CD8-positive, alpha-beta memory T cell (primary cell): ENCODE measurements at regions not wholly inside any gene's neighbourhood (a gene's known extent, or its start where the extent isn't known, plus 50 kb on each side); places are given as distances from the start of the nearest gene placed in this dataset.

Source experiments
- CTCF ChIA-PET: fragments of 350-600 bp; sonication (Branson Sonifier 250); formaldehyde crosslinking; loops from one replicate; lab custom pipeline; 2021; ENCODE audit warnings: antibody characterized with exemption; lab: Charles Lee
- POLR2A ChIA-PET: fragments of 350-600 bp; sonication (Branson Sonifier 250); formaldehyde crosslinking; loops from one replicate; lab custom pipeline; 2021; ENCODE audit warnings: antibody characterized with exemption; lab: Charles Lee
- DNase-seq, 5 donors: peaks; one replicate each; pipeline versions ENCODE4 v3.0.0 to v3.0.0-alpha.2; 2020 to 2022; ENCODE audit warnings: mixed read lengths in 1 of 5
- H3K27ac ChIP-seq: one replicate; pipeline ENCODE4 v1.7.0; 2013; ENCODE audit warnings: low read depth, mild to moderate bottlenecking, low read length, moderate library complexity
- H3K27me3 ChIP-seq: 2 replicates; pipeline ENCODE4 v1.7.0; 2013; ENCODE audit warnings: low read length, mild to moderate bottlenecking; ENCODE audit not compliant: insufficient read depth, poor library complexity, severe bottlenecking
- H3K36me3 ChIP-seq: 2 replicates; pipeline ENCODE4 v1.7.0; 2013; ENCODE audit warnings: mild to moderate bottlenecking, low read length, moderate library complexity; ENCODE audit not compliant: insufficient read depth
- H3K4me1 ChIP-seq: 2 replicates; pipeline ENCODE4 v1.7.0; 2013; ENCODE audit warnings: mild to moderate bottlenecking, low read length, moderate library complexity; ENCODE audit not compliant: insufficient read depth
- H3K4me3 ChIP-seq: 2 replicates; pipeline ENCODE4 v1.7.0; 2013; ENCODE audit warnings: mild to moderate bottlenecking, low read length
- H3K9me3 ChIP-seq: 2 replicates; pipeline ENCODE4 v1.7.0; 2013; ENCODE audit warnings: mild to moderate bottlenecking, low read length
- H3K27ac Mint-ChIP-seq, 8 donors: one replicate each; pipeline ENCODE4 v1.8.0; 2020 to 2021; ENCODE audit warnings: mixed read lengths in 8 of 8, mild to moderate bottlenecking in 6 of 8, inconsistent platforms in 3 of 8, moderate library complexity in 3 of 8
- H3K27me3 Mint-ChIP-seq, 2 donors: one replicate each; pipeline ENCODE4 v1.8.0; 2020 to 2021; ENCODE audit warnings: mixed read lengths in 2 of 2, mild to moderate bottlenecking in 1 of 2, moderate library complexity in 1 of 2
- H3K36me3 Mint-ChIP-seq, 3 donors: one replicate each; pipeline ENCODE4 v1.8.0; 2020 to 2021; ENCODE audit warnings: mixed read lengths in 3 of 3, inconsistent platforms in 1 of 3, mild to moderate bottlenecking in 1 of 3
- H3K4me1 Mint-ChIP-seq, 3 donors: one replicate each; pipeline ENCODE4 v1.8.0; 2020 to 2021; ENCODE audit warnings: mixed read lengths in 3 of 3, inconsistent platforms in 1 of 3, mild to moderate bottlenecking in 1 of 3
- H3K4me3 Mint-ChIP-seq, 7 donors: one replicate each; pipeline ENCODE4 v1.8.0; 2020 to 2021; ENCODE audit warnings: mixed read lengths in 7 of 7, mild to moderate bottlenecking in 6 of 7, moderate library complexity in 4 of 7, inconsistent platforms in 2 of 7
- H3K9me3 Mint-ChIP-seq, 5 donors: one replicate each; pipeline ENCODE4 v1.8.0; 2020 to 2022; ENCODE audit warnings: mixed read lengths in 5 of 5, mild to moderate bottlenecking in 3 of 5, moderate library complexity in 2 of 5, inconsistent platforms in 1 of 5

DNA sequence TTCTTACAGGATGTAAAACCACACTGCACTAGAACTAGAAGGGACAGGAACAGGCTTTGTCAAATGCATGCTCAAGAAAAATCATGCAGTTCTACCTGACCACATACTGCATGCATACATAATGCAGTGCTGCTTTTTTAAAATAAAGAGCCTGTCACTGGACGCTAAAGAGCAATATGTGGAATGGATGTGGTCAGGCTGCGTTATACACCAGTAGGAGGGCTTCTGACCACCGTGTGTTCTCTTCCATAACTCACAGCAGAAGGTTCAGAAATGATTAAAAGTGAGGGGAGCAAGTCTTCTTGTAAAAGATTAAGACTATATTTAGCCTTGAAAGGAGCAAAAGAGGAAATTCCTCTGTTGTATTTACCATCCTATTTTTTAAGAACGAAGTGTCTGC is 392.0 kb downstream of the EMP1 start:
- H3K27ac Mint-ChIP-seq: no peak overlapping the region
- no peaks in the 10 kb centered on the region for H3K4me1 Mint-ChIP-seq
- ChIA-PET POLR2A (no interaction called here), CTCF (no interaction called here)
- H3K27ac ChIP-seq: no peak overlapping the region
- no peaks in the 10 kb centered on the region for H3K4me1 ChIP-seq
- no peak for DNase-seq
- H3K27me3 Mint-ChIP-seq: no peaks in the 10 kb centered on the region
- H3K27me3 ChIP-seq: no peaks in the 10 kb centered on the region
- no peak overlapping the region for H3K4me3 ChIP-seq
- no peaks in the 10 kb centered on the region for H3K36me3 ChIP-seq
- peaks cover 0 to 6% (median 0%) of the 10 kb centered on the region in 5 donors for H3K9me3 Mint-ChIP-seq
- no peaks in the 10 kb centered on the region for H3K36me3 Mint-ChIP-seq
- no peak overlapping the region for H3K4me3 Mint-ChIP-seq
- H3K9me3 ChIP-seq: no peaks in the 10 kb centered on the region

DNA sequence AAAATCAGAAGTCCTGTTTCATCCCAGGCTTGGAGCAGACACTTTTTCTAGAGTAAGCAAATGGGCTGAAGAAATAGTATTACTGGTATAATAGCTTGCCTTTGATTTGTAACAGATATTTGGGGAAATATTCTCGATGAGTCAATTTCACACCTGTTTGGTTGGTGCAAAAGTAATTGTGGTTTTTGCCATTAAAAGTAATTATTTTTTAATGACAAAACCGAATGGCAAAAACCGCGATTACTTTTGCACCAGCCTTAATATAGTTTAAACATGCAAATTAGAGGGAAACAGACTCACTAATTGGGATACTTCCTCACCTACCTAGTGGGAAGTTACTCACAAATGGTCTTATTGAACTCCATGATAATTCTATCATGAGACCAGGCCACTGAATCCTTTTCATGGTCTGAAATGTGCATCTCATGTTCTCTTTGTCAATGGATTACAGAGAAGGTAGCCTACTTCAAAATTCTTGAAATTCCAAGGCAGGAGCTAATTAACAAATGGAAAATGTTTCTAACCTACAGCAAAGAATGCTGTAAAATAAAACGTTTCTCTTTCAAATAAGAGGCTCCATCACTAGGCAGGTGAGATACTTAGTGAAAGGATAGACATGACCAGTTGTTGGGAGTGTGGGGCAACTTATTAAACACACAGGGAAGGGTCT is 391.3 kb downstream of the EMP1 start:
- H3K4me3 Mint-ChIP-seq: no peak overlapping the region
- no peak for DNase-seq
- peaks cover 0 to 5% (median 0%) of the 10 kb centered on the region in 5 donors for H3K9me3 Mint-ChIP-seq
- ChIA-PET CTCF (no interaction called here), POLR2A (no interaction called here)
- no peak overlapping the region for H3K27ac Mint-ChIP-seq
- no peaks in the 10 kb centered on the region for H3K9me3 ChIP-seq
- H3K4me3 ChIP-seq: no peak overlapping the region
- H3K27me3 ChIP-seq: no peaks in the 10 kb centered on the region
- no peaks in the 10 kb centered on the region for H3K36me3 Mint-ChIP-seq
- no peaks in the 10 kb centered on the region for H3K27me3 Mint-ChIP-seq
- H3K4me1 ChIP-seq: no peaks in the 10 kb centered on the region
- no peaks in the 10 kb centered on the region for H3K4me1 Mint-ChIP-seq
- H3K27ac ChIP-seq: no peak overlapping the region
- no peaks in the 10 kb centered on the region for H3K36me3 ChIP-seq

DNA sequence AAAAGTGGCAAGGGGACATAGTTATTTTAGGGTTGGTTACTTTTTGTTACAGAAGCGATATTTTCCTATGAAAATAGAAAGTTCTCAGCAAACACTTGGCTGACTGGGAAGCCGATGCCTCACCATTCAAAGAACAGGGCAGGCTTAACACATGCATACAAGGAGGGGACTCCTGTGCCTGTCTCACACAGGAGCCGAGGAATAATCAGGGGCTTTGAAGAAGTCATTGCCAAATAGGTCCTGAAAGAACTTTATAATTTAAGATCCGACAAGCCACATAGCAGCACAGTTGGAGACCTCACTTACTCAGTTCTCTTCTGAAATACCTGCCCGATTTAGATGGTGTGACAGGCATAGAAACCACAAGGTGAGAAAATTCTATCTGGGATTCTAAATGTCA is 389.8 kb downstream of the EMP1 start:
- no peak for DNase-seq
- Mint-ChIP-seq H3K9me3 (peaks cover 0 to 5% (median 0%) of the 10 kb centered on the region in 5 donors), H3K27ac (no peak overlapping the region), H3K36me3 (no peaks in the 10 kb centered on the region), H3K4me1 (no peaks in the 10 kb centered on the region), H3K4me3 (no peak overlapping the region), H3K27me3 (no peaks in the 10 kb centered on the region)
- ChIA-PET POLR2A (no interaction called here), CTCF (no interaction called here)
- H3K4me3 ChIP-seq: no peak overlapping the region
- H3K36me3 ChIP-seq: no peaks in the 10 kb centered on the region
- no peaks in the 10 kb centered on the region for H3K9me3 ChIP-seq
- no peaks in the 10 kb centered on the region for H3K27me3 ChIP-seq
- no peak overlapping the region for H3K27ac ChIP-seq
- H3K4me1 ChIP-seq: no peaks in the 10 kb centered on the region

DNA sequence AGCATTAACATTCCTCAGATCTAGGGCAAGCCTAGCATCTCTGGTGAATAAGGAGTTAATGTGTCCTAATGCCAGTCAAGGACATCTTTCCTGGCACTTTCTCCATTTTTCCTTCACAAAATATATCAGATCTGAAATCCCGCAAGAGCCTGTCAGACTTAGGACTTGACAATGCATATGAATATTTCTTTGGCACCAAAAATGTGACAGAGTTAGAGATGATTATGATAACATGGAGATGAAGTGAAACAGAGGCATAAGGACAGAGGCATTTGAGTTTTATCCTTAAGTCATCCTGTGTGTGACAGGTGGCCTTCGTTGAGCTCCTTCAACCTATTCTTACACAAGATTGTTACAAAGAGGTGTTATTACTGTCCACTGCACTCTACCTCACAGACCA is 388.0 kb downstream of the EMP1 start:
- no peak overlapping the region for H3K4me3 Mint-ChIP-seq
- no peaks in the 10 kb centered on the region for H3K4me1 Mint-ChIP-seq
- no peaks in the 10 kb centered on the region for H3K36me3 Mint-ChIP-seq
- ChIA-PET POLR2A (no interaction called here), CTCF (no interaction called here)
- peaks cover 0 to 2% of the 10 kb centered on the region in 2 donors for H3K27me3 Mint-ChIP-seq
- H3K27ac Mint-ChIP-seq: no peak overlapping the region
- H3K27me3 ChIP-seq: no peaks in the 10 kb centered on the region
- H3K36me3 ChIP-seq: no peaks in the 10 kb centered on the region
- H3K4me3 ChIP-seq: no peak overlapping the region
- DNase-seq: no peak
- peaks cover 0 to 8% (median 0%) of the 10 kb centered on the region in 5 donors for H3K9me3 Mint-ChIP-seq
- H3K9me3 ChIP-seq: no peaks in the 10 kb centered on the region
- H3K4me1 ChIP-seq: no peaks in the 10 kb centered on the region
- no peak overlapping the region for H3K27ac ChIP-seq

DNA sequence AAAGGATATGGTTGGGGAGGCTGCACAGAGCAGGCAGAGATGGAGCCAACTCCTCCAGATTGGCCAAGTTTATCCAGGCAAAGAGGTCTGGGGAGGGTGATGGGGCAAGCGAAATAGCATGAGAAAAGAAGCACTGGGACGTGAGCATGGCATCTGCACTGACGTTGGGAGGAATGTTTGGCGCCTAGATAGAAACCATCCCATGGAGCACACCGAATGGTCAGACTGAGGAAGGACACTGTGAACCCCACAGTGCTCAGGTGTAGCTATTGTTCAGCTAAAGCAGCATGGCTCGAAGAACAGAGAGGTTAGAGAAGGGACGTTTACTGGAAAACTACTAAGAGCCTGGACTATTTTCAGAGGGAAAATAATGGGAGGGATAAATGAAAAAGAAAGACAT is 387.1 kb downstream of the EMP1 start:
- H3K4me3 ChIP-seq: no peak overlapping the region
- no peak overlapping the region for H3K27ac ChIP-seq
- no peaks in the 10 kb centered on the region for H3K4me1 ChIP-seq
- H3K36me3 Mint-ChIP-seq: no peaks in the 10 kb centered on the region
- peaks cover 0 to 8% (median 0%) of the 10 kb centered on the region in 5 donors for H3K9me3 Mint-ChIP-seq
- H3K4me1 Mint-ChIP-seq: no peaks in the 10 kb centered on the region
- POLR2A ChIA-PET: no interaction called here
- DNase-seq: no peak
- H3K27me3 ChIP-seq: no peaks in the 10 kb centered on the region
- H3K27me3 Mint-ChIP-seq: peaks cover 0 to 2% of the 10 kb centered on the region in 2 donors
- H3K9me3 ChIP-seq: no peaks in the 10 kb centered on the region
- CTCF ChIA-PET: no interaction called here
- H3K4me3 Mint-ChIP-seq: no peak overlapping the region
- H3K27ac Mint-ChIP-seq: no peak overlapping the region
- H3K36me3 ChIP-seq: no peaks in the 10 kb centered on the region

DNA sequence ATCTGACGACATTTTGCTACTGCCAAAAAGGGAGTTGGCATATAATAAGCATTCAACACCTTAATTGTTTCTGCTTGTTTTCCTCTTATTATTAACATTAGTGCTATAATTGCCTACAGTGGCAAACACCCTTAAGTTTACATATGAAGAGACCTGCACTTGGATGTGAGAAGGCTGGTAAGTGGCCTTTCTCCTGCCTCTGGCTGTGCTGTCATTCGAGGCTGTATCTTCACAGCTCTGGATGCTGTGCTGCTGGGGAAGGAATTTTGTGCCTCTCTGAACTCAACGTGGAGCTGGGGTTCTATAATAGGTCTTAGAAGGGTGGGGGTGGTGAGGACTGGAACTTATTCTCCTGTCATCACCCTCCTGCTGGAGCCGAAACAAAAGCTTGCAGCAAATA is 385.9 kb downstream of the EMP1 start:
- H3K27ac ChIP-seq: no peak overlapping the region
- Mint-ChIP-seq H3K9me3 (peaks cover 0 to 8% (median 0%) of the 10 kb centered on the region in 5 donors), H3K36me3 (no peaks in the 10 kb centered on the region), H3K4me1 (no peaks in the 10 kb centered on the region), H3K4me3 (no peak overlapping the region), H3K27ac (no peak overlapping the region), H3K27me3 (peaks cover 0 to 2% of the 10 kb centered on the region in 2 donors)
- H3K9me3 ChIP-seq: no peaks in the 10 kb centered on the region
- no peaks in the 10 kb centered on the region for H3K4me1 ChIP-seq
- H3K4me3 ChIP-seq: no peak overlapping the region
- ChIA-PET CTCF (no interaction called here), POLR2A (no interaction called here)
- no peaks in the 10 kb centered on the region for H3K27me3 ChIP-seq
- no peak for DNase-seq
- H3K36me3 ChIP-seq: no peaks in the 10 kb centered on the region

DNA sequence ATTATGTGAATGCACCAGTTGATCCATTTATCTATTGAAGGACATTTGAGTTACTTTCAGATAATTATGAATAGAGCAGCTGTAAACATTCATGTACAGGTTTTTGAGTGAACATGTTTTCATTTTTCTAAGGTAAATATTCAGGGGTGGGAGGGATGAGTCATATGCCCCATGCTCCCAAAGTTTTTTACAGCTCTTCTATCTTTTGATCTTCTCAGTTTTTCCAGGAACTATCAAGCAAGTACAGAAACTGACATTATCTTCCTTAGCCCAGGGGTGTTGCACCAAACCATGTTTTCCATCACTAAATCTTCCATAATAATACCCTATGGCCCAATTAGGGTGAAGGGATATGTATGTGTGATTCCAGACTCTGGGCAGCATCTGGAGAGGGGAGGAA is 384.5 kb downstream of the EMP1 start:
- Histone ChIP-seq H3K4me1 (no peaks in the 10 kb centered on the region), H3K9me3 (no peaks in the 10 kb centered on the region), H3K27me3 (no peaks in the 10 kb centered on the region), H3K4me3 (no peak overlapping the region), H3K36me3 (no peaks in the 10 kb centered on the region), H3K27ac (no peak overlapping the region)
- H3K36me3 Mint-ChIP-seq: no peaks in the 10 kb centered on the region
- no peak for DNase-seq
- no peak overlapping the region for H3K27ac Mint-ChIP-seq
- H3K4me1 Mint-ChIP-seq: no peaks in the 10 kb centered on the region
- POLR2A ChIA-PET: no interaction called here
- CTCF ChIA-PET: no interaction called here
- H3K9me3 Mint-ChIP-seq: peaks cover 0 to 8% (median 0%) of the 10 kb centered on the region in 5 donors
- peaks cover 0 to 2% of the 10 kb centered on the region in 2 donors for H3K27me3 Mint-ChIP-seq
- no peak overlapping the region for H3K4me3 Mint-ChIP-seq

DNA sequence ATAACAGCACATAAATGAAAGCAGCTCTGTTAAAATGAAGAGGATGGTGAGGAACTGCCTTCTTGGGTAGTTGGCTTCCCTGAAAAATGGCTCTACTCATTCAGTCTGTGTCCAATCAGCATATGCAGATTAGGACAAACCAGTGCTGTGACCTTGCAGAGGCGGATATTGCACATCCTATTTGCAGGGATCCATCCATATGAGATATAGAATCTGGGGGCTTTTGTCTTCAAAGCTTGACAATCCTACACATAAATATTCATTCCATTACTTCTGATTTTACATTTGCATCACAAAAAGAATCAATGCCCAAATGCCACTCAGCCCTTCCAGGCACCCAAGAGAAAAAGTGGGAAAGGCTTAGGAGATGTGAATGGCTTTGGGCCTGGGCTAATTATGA is 383.7 kb downstream of the EMP1 start:
- Histone ChIP-seq H3K9me3 (no peaks in the 10 kb centered on the region), H3K27ac (no peak overlapping the region), H3K4me1 (no peaks in the 10 kb centered on the region), H3K36me3 (no peaks in the 10 kb centered on the region), H3K27me3 (no peaks in the 10 kb centered on the region), H3K4me3 (no peak overlapping the region)
- CTCF ChIA-PET: no interaction called here
- no peaks in the 10 kb centered on the region for H3K36me3 Mint-ChIP-seq
- peaks cover 0 to 2% of the 10 kb centered on the region in 2 donors for H3K27me3 Mint-ChIP-seq
- peaks cover 0 to 8% (median 0%) of the 10 kb centered on the region in 5 donors for H3K9me3 Mint-ChIP-seq
- POLR2A ChIA-PET: no interaction called here
- no peak overlapping the region for H3K4me3 Mint-ChIP-seq
- H3K27ac Mint-ChIP-seq: no peak overlapping the region
- DNase-seq: no peak
- H3K4me1 Mint-ChIP-seq: no peaks in the 10 kb centered on the region
